ENCODE measurements at regions not wholly inside any gene's neighbourhood (a gene's known extent, or its start where the extent isn't known, plus 50 kb on each side); places are given as distances from the start of the nearest gene placed in this dataset.

DNA sequence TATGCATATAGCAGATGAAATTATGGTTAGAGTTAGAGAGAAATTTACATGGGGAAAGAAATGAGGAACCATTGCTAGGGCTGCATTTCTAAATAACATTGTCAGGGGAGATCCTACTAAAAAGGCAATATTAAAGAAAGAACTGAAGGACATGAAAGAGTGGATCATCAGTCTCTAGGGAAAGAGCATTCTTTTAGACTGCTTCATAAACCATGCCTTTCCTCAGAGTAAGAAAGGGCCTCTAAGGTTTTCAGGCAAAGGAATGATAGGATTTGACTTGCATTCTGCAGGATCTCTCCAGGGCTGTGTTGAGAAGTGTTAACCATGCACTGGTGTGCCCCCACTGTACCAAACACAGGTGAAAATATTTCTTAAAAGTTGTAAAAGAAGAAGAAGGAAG lies 385.4 kb upstream of the MAD2L1 start:
- TF ChIP-seq CTCF (conservative IDR thresholded peaks at IDR 0.05) (no peak), ZFX (IDR thresholded peaks at IDR 0.05) (no peak)
